GM03348 (cell line): ENCODE measurements at regions not wholly inside any gene's neighbourhood (a gene's known extent, or its start where the extent isn't known, plus 50 kb on each side); places are given as distances from the start of the nearest gene placed in this dataset.
"Not testable (repeated sequence)": the region's sequence is repeated elsewhere in the genome, so short reads cannot be mapped to it uniquely, and the experiment has no call there.

Experiments used
- DNase-seq: peaks from one replicate; pipeline ENCODE4 v3.0.0; 2012; ENCODE audit warnings: low spot score

GRCh38 chr20:29031262-29031982 lies 2226.0 kb upstream of the DEFB115 start:
- DNase-seq = not testable (repeated sequence)

- DNase-seq = not testable (repeated sequence)
Observed at GRCh38 chr20:29044239-29044638, 2213.2 kb upstream of the DEFB115 start.

GRCh38 chr20:29050008-29050606 lies 2207.4 kb upstream of the DEFB115 start:
- DNase-seq = not testable (repeated sequence)

- peak; percentile 13 for DNase-seq
Observed at GRCh38 chr20:29057866-29058484, 2199.5 kb upstream of the DEFB115 start.

DNA sequence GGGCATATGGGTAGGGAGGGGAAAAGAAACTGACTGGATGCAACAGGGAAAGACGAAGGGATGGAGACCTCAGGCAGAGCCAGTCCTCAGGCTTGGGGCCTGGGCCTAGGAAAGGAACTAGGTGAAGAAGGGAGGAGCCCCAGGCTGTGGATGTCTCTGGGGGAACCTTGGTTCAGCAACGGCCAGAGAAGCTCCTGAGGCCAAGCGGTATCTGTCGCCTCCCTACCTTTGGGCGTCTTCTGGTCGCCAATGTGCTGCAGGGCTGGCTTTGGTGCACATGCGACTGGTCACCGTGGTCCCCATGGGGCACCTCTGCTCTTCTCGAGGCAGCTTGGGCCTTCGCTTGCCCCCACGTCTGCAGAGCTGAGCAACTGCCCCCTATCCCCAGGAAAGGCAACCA lies 2195.0 kb upstream of the DEFB115 start:
- DNase-seq = not testable (repeated sequence)

DNA sequence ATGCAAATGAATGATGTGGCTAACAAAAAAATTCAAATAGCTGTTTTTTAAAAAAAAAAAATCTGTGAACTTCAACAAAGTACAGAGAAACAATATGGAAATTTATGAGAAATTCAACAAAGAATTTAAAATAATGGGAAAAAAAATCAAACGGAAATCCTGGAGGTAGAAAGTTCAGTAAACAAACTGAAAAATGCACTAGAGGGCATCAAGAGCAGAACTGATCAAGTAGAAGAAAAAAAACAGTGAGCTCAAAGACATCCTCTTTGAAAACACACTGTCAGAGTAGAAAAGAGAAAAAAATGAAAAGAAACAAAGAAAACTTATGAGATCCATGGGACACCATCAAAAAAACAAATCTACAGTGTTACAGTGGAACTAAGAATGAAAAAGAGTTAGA lies 2191.1 kb upstream of the DEFB115 start:
- DNase-seq = not testable (repeated sequence)

- not testable (repeated sequence) for DNase-seq
Observed at GRCh38 chr20:29073640-29074039, 2183.8 kb upstream of the DEFB115 start.

DNA sequence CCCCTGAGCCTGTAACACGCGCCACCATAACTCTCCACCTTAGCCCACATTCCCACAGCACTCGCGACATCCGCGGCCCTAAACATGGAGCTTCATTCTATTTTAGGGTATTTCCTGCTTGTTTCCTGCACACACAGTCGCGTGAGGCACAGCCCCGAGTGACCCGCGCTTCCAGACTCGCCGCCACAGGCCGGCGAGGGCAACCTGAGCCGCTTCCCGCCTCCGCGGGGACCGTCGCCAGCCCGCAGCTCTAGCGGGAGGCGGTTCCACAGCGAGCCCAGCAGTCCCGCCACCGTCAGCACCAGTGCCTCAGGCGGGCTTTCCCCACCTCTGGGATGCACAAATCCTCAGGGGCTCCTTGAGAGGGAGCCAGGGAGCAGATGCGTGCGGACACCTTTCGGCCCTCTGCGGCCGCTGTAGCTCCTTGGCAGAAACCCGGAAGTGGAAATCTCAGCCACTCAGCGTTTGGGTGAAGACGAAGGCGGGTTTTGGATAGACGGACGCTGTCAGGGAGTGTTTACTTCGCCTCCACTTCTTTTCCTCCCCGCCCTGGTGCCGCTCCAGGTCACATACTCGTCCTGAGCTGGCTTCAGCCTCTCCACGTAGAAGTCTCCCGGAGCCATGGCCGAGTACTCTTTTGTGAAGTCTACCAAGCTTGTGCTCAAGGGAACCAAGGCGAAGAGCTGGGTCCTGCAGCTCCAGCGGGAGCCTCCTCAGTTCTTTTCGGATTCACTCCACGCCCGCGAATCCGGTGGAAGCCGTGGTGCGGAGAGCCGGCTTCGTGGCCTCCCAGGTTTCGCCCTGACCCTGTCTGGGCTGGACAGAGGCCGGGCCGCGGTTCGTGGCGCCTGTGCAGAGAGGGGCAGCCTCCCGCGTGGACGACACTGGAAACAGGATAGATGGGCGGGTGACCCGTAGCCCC lies 2177.4 kb upstream of the DEFB115 start:
- DNase-seq = no peak

- DNase-seq = not testable (repeated sequence)
Observed at GRCh38 chr20:29081712-29082111, 2175.8 kb upstream of the DEFB115 start.

GRCh38 chr20:29085625-29086024 lies 2171.8 kb upstream of the DEFB115 start:
- DNase-seq = no peak

DNA sequence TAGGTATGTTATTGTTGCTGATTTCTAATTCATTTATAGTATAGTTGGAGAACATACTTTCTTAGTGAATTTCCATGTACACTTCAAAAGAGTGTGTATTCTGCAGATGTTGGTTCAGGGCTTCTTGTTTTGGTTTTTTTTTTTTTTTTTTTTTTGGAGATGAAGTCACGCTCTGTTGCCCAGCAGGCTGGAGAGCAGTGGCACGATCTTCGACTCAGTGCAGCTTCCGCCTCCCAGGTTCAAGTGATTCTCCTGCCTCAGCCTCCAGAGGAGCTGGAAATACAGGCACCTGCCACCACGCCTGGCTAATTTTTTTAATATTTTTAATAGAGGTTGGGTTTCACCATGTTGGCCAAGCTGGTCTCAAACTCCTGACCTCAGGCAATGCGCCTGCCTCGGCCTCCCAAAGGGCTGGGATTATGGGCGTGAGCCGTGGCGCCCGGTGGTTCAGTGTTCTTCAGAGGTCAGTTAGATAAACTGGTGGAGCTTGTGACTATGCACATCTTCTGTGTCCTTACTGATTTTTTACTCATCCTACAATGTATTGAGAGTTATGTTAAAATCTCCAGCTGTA lies 2171.2 kb upstream of the DEFB115 start:
- DNase-seq = not testable (repeated sequence)

DNA sequence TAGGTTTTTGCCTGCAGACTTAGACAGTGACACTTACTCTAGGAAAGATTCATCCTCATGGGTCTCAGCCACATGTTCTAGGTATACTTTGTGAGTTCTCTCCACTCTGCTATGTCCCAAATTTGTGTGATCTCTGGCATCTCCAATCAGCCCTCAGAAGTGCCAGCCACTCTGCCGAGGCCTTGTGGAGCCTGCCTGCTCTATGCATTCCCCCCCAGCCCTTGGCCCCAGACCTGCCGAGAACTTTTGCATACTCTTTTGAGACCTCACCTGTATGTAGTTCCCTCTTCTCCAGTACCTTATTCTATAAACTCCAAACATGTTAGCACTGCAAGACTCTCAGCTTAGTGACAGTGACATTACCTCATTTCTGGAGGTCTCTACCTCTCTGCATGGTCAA lies 2170.5 kb upstream of the DEFB115 start:
- no peak for DNase-seq

GRCh38 chr20:29087887-29088286 lies 2169.6 kb upstream of the DEFB115 start:
- not testable (repeated sequence) for DNase-seq

DNA sequence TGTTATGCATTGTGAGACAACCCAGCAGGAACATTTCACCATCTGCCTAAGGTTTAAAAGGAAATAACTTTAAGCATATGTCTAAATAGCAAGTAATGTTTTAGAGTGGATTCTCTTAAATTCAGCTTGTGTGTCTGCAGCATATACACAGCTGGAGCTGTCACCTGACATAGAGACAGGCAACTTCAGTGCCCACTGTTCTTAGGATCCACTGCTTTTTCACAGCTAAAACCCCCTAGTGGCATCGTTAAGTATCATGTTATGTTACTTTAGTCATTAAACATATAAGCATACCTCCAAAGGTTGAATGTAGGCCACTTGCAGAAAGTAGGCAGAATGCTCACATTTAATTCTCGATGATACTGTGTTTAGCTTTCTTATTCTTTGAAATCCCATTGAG lies 2169.0 kb upstream of the DEFB115 start:
- not testable (repeated sequence) for DNase-seq

GRCh38 chr20:29089409-29089808 lies 2168.1 kb upstream of the DEFB115 start:
- DNase-seq = not testable (repeated sequence)

DNA sequence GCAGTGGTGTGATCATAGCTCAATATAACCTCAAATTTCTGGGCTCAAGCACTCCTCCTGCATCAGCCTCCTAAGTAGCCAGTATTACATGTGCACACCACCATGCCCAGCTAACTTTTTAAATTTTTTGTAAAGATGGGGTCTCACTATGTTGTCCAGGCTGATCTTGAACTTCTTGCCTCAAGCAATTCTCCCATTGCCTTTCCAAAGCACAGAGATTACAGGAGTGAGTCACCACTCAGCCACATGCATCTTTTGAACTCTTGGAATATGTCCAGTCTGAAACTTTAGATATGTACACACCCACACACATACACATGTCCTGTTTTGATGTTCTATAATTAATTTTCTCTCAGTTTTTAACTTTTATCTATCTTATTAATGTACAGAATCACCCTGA lies 2163.5 kb upstream of the DEFB115 start:
- DNase-seq = not testable (repeated sequence)

DNA sequence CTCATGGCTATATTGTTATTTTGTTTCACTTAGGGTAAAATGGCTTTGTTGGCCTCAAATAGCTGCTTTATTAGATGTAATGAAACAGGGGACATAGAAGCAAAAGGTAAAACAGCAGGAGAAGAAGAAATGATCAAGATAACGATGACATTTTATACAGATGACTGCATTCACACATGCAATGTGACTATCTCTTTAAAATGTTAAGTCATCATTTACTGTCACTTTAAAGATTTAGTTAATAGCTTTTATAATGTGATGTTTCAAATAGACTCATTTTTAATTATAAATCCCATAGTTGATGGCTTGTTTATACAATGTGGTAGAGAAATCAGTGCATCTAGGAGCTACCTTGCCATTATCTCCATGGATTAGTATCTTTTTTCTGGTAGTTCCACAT lies 2160.8 kb upstream of the DEFB115 start:
- not testable (repeated sequence) for DNase-seq

GRCh38 chr20:29107884-29108283 lies 2149.6 kb upstream of the DEFB115 start:
- DNase-seq = not testable (repeated sequence)

DNA sequence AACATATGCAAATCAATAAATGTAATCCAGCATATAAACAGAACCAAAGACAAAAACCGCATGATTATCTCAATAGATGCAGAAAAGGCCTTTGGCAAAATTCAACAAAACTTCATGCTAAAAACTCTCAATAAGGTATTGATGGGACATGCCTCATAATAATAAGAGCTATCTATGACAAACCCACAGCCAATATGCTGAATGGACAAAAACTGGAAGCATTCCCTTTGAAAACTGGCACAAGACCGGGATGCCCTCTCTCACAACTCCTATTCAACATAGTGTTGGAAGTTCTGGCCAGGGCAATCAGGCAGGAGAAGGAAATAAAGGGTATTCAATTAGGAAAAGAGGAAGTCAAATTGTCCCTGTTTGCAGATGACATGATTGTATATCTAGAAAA lies 2148.1 kb upstream of the DEFB115 start:
- DNase-seq = not testable (repeated sequence)

DNA sequence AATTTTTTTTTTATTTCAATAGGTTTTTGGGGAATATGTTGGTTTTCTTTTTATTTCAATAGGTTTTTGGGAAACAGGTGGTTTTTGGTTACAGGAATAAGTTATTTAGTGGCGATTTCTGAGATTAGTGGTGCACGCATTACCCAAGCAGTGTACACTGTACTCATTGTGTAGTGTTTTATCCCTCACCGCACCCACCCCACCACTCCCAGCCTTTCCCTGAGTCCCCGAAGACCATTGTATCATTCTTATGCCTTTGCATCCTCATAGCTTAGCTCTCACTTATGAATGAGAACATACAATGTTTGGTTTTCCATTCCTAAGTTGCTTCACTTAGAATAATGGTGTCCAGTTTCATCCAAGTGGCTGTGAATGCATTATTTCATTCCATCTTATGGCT lies 2142.4 kb upstream of the DEFB115 start:
- not testable (repeated sequence) for DNase-seq

GRCh38 chr20:29119141-29119540 lies 2138.3 kb upstream of the DEFB115 start:
- no peak for DNase-seq

DNA sequence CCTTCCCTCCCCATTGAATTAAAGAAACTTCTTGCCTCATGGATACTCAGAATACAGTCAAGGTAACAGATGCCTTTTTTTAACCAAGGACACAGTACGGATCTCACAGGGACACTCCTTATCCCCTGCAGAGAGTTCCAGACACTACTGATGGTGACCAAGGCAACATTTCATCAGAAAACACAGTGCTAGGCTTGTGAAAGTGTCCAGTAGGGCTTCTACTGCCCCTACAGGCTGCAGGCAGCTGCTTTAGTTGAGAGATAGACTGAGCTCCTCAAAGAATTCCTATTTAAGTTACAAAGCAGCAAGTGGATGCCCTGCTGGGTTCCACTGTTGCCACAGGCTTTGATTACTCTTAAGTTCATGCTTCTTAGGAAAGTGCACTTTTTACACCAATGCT lies 2137.8 kb upstream of the DEFB115 start:
- DNase-seq = not testable (repeated sequence)
